HFFc6 (cell line): ENCODE measurements at regions not wholly inside any gene's neighbourhood (a gene's known extent, or its start where the extent isn't known, plus 50 kb on each side); places are given as distances from the start of the nearest gene placed in this dataset.

Experiments used
- DNase-seq: peaks from one replicate; pipeline ENCODE4 v3.0.0-alpha.2; 2018
- H3K27ac Mint-ChIP-seq: 2 replicates; pipeline ENCODE4 v1.8.0; 2020; ENCODE audit warnings: mild to moderate bottlenecking, mixed read lengths
- H3K27me3 Mint-ChIP-seq: 2 replicates; pipeline ENCODE4 v1.8.0; 2021; ENCODE audit warnings: mild to moderate bottlenecking, moderate library complexity, mixed read lengths; ENCODE audit not compliant: insufficient read depth
- H3K36me3 Mint-ChIP-seq: 2 replicates; pipeline ENCODE4 v1.8.0; 2021; ENCODE audit warnings: low read depth, mixed read lengths
- H3K4me1 Mint-ChIP-seq: 2 replicates; pipeline ENCODE4 v1.8.0; 2020; ENCODE audit warnings: low read depth, mixed read lengths
- H3K4me3 Mint-ChIP-seq: 2 replicates; pipeline ENCODE4 v1.8.0; 2020; ENCODE audit warnings: mild to moderate bottlenecking, moderate library complexity, mixed read lengths
- H3K9me3 Mint-ChIP-seq: 2 replicates; pipeline ENCODE4 v1.8.0; 2020; ENCODE audit warnings: mild to moderate bottlenecking, mixed read lengths
- CTCF ChIP-seq: fragments of 200-600 bp; sonication (generic); IDR thresholded peaks from 2 replicates; pipeline ENCODE4 v1.5.0; 2021; ENCODE audit warnings: antibody characterized with exemption, mild to moderate bottlenecking

GRCh38 chr3:19012846-19013245, 135.5 kb upstream of the KCNH8 start:
- TF ChIP-seq CTCF, result no peak
- no peaks in the 10 kb centered on the region for H3K4me1 Mint-ChIP-seq

GRCh38 chr3:19002606-19003005, 145.7 kb upstream of the KCNH8 start:
- peaks cover 56% of the 10 kb centered on the region for H3K9me3 Mint-ChIP-seq
- no peak for TF ChIP-seq CTCF
- no peaks in the 10 kb centered on the region for H3K36me3 Mint-ChIP-seq
- no peaks in the 10 kb centered on the region for H3K4me1 Mint-ChIP-seq
- no peak overlapping the region for H3K27ac Mint-ChIP-seq
- no peak for DNase-seq
- no peak overlapping the region for H3K4me3 Mint-ChIP-seq
- H3K27me3 Mint-ChIP-seq, result no peaks in the 10 kb centered on the region

More at GRCh38 chr3:19012846-19013245, 135.5 kb upstream of the KCNH8 start:
- DNase-seq, result no peak
- no peak overlapping the region for H3K27ac Mint-ChIP-seq
- H3K9me3 Mint-ChIP-seq, result peaks cover 25% of the 10 kb centered on the region
- H3K4me3 Mint-ChIP-seq, result no peak overlapping the region
- H3K27me3 Mint-ChIP-seq, result no peaks in the 10 kb centered on the region
- H3K36me3 Mint-ChIP-seq, result no peaks in the 10 kb centered on the region

GRCh38 chr3:18998069-18998468, 150.2 kb upstream of the KCNH8 start:
- Mint-ChIP-seq H3K36me3 (peaks cover 5% of the 10 kb centered on the region), H3K4me3 (no peak overlapping the region), H3K27me3 (no peaks in the 10 kb centered on the region), H3K9me3 (peaks cover 55% of the 10 kb centered on the region), H3K27ac (no peak overlapping the region), H3K4me1 (no peaks in the 10 kb centered on the region)
- no peak for DNase-seq
- TF ChIP-seq CTCF, result no peak

GRCh38 chr3:18992709-18993108, 155.6 kb upstream of the KCNH8 start:
- Mint-ChIP-seq H3K4me3 (no peak overlapping the region), H3K27ac (no peak overlapping the region), H3K36me3 (peaks cover 5% of the 10 kb centered on the region), H3K4me1 (no peaks in the 10 kb centered on the region), H3K9me3 (peaks cover 48% of the 10 kb centered on the region), H3K27me3 (no peaks in the 10 kb centered on the region)
- DNase-seq, result no peak
- no peak for TF ChIP-seq CTCF

GRCh38 chr3:18989237-18989795, 159.0 kb upstream of the KCNH8 start:
- H3K27me3 Mint-ChIP-seq, result no peaks in the 10 kb centered on the region
- no peak for DNase-seq
- no peaks in the 10 kb centered on the region; the same call in 1 of the 2 replicates for H3K36me3 Mint-ChIP-seq
- TF ChIP-seq CTCF, result no peak
- H3K4me1 Mint-ChIP-seq, result no peaks in the 10 kb centered on the region
- no peak overlapping the region for H3K4me3 Mint-ChIP-seq
- H3K27ac Mint-ChIP-seq, result no peak overlapping the region
- H3K9me3 Mint-ChIP-seq, result peaks cover 37% of the 10 kb centered on the region
